Kidney glomerular epithelial cell (primary cell): ENCODE measurements at regions not wholly inside any gene's neighbourhood (a gene's known extent, or its start where the extent isn't known, plus 50 kb on each side); places are given as distances from the start of the nearest gene placed in this dataset.
"Not testable (repeated sequence)": the region's sequence is repeated elsewhere in the genome, so short reads cannot be mapped to it uniquely, and the experiment has no call there.

Experiments used
- DNase-seq: peaks from one replicate; lab custom pipeline; 2025; lab: John Stamatoyannopoulos, UW

DNA sequence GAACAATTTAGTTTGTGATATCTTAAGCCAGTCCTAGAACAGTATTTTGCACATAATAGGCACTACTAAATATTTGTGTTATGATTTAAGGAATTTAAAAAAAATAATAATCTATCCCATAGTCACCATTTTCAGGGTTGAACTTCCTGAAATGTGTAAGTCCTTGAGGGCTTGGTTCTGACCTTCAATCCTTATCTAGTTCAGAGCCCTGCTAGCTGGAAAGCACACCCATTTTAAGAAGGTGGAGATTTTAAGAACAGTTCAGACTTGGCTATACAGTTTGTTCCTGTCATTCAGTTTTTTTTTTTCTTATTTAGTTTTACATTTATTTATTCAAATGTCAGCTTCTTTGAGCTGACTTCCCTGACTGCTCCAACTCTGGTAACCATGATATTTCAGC is 183.4 kb upstream of the MAGI2 start:
- no peak for DNase-seq

DNA sequence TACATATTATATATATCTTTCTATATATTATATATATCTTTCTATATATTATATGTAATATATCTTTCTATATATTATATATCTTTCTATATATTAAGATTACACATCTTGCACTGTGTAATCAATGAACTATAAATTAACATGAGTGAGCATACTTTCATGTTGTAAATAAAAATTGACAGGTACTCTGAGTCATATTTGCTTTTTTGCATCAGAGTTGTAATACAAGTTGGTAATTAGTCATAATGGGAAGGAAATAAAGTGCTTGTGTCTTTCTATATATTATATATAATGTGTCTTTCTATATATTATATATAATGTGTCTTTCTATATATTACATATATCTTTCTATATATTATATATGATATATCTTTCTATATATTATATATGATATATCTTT is 172.5 kb upstream of the MAGI2 start:
- not testable (repeated sequence) for DNase-seq

DNA sequence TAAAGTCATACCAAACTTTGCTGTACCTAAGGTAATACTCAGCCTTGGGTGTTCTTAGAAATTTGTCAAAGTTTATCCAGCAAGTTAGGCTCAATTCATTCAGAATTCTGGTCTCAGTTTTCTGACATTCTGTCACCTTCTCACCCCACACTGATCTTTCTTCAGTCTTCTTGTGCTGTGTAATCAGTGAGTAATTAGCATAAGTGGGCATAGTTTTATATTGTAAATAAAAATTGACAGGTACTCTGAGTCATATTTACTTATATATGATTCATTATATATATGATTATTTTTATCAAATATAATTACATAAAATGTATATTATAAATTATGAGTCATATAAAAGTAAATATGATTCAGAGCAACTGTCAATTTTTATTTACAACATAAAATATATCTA is 170.9 kb upstream of the MAGI2 start:
- DNase-seq: no peak

DNA sequence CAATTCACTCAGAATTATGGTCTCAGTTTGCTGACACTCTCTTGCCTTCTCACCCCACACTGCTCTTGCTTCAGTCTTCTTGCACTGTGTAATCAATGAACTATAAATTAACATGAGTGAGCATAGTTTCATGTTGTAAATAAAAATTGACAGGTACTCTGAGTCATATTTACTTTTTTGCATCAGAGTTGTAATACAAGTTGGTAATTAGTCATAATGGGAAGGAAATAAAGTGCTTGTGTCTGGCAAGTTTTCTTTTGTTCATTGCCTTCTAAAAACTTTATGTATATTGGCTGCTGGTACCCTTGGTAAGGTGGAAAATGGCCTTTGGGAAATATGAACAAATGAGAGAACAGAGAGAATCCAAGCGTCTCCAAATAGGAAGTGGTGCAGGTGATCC is 169.3 kb upstream of the MAGI2 start:
- DNase-seq: no peak

DNA sequence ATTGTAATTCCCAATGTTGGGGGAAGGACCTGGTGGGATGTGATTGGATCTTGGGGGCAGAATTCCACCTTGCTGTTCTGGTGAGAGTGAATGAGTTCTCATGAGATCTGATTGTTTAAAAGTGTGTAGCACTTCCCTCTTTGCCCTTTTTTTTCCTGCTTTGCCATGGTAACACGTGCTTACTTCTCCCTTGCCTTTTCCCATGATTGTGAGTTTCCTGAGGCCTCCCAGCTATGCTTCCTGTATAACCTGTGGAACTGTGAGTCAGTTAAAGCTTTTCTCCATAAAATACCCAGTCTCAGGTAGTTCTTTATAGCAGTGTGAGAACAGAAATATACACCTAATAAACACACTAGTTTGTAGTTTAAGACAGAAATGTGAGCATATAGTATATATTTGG is 166.8 kb upstream of the MAGI2 start:
- DNase-seq: no peak

DNA sequence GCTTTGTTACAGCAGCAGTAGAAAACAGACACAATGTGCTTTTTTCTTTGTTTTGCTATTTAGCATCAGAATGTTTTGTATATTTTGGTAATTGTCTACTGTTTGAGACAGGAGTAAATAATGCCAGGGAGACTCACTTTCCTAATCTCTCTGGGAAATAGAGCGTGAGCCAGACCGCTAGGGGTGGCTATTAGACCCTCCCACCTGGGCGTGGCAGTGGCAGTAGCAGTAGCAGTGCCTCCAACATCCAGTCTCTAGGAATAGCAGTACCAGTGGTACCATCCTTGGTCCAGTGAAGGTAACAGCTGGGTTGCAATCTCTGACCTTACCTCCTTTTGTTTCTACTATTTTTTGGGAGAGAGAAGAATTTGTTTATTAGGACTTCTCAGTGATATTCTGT is 165.7 kb upstream of the MAGI2 start:
- DNase-seq: no peak

DNA sequence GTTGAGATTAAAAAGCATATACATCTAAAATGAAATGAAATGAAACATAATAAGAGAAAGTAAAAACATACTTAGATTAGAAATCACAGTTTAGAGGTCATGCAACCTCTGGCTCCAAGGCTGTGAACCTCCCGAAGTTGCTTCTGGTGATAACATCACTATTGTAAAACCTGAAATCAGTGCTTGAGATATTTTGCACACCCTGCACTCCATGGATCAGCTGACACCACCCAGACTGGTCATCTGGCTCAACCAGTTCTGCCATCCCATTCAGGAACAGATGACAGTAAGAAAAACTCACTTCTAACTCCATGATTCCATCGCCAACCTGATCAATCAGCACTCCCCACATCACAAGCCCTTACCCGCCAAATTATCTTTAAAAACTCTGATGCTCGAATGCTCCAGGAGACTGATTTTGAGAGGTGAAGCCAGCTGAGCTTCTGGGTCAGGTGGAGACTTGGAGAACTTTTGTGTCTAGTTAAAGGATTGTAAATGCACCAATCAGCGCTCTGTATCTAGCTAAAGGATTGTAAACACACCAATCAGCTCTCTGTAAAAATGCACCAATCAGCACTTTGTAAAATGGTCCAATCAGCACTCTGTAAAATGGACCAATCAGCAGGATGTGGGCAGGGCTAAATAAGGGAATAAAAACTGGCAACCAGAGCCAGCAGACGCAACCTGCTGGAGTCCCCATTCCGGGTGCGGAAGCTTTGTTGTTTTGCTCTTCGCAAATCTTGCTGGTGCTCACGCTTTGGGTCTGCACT is 162.6 kb upstream of the MAGI2 start:
- DNase-seq: no peak

DNA sequence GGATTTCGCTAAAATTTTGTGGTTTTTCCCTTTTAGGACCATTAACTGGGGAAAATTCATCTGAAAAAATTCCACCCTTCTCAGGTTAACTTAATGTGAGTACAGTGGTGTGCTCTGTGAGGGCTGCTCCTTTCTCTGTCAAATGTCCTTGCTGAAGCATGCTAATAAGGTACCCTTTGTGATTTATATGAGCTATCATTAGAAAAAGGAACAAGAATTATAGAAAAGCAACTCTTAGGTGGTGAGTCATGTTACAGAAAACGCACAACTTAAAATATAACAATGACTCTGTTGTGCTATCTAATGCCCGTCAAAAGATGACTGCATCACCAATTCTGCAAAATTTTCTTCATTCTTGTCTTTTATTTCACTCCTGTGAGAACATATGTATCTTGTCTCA is 162.0 kb upstream of the MAGI2 start:
- no peak for DNase-seq

DNA sequence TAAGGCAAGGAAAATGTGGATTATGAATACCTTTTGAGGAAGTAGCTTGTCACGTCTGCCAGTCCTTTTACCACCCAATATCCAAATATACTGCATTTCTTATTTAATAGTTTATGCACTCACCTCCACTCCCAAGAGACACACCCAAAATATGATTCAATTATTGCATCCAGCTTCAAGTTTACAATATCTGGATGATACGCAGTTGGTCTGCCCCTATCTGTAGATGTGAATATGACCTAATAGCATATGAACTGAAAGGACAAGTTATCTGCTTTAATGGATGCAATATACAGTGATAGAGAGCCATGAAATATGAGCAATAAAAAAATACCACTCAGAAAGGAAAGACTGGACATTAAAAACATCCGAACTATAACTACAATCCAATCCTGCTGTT is 159.4 kb upstream of the MAGI2 start:
- DNase-seq: no peak

DNA sequence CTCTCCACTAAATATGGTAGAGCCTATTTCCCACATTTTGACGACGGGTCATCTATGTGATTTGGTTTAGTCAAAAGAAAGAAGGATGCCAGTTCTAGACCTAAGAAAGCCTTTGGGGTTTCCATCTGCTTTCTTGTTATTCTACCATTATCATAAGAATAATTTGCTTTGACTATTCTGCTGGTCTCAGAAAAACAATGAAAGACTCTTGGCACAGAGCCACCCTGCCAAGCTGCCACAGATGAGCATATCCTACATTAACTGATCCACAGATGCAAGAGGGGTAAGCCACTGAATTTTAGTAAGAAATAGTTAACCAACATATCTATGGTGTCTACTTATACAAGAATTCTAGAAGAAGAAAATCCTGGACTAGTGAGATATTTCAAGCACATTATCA is 158.6 kb upstream of the MAGI2 start:
- DNase-seq: no peak

DNA sequence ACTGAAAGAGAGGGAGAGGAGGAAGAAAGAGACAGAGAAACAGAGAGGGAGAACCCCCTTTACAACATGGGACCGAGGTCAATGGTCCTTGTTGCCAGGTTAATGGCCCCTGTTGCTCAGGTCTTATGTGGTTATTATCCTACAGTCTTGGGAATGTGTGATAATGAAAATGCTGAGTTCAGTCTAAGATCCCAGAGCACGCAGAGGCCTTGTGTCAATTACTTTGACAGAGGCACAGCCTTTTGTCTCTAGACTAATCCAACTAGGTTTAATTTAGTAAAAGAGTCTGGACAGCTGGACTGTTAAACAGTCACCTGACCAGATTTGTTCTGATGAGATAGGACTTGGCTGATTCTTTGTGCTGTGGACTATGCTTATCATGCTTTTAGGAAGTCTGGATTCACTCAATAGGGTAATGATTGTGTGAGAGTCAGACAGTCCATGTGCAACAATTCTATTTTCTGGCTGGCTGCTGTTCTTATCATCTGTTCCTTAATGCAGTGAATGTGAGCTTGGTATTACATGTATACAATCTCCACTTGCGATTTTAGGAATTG is 157.4 kb upstream of the MAGI2 start:
- DNase-seq: no peak

DNA sequence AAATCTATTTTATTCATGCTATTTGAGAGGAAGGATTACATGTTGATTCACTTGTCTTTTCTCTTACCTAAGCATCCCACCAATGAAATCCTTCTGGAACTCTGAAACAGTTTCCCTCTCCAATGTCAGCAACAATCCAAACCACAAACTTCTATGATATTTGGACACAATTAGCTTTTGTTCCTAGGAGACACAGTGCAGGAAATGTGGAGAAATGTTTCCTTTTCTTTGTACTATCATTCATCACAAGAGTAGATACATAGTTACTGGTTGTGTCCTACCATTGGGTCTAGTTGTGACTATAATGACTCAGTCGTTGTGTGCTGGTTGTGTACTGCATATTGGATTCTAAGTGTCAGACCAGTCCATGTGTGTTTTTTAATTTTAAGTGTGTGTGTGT is 156.8 kb upstream of the MAGI2 start:
- peak; percentile 19 for DNase-seq

DNA sequence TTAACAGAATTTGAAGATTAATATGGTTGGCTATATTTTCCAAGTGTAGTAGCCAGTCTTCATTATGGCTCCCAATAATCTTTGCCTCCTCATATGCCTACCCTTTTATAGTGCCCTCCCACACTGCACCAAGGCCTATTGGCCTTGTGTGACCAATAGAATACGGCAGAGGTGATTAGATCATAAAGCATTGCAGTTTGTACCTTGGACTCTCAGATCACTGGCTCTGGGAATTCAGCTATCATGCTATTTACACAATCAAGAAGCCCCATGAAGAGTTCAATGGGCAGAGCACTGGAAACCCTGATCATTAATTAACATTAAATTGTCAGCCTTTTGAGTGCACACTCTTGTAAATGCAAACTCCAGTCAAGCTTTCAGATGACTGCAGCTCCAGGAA is 154.5 kb upstream of the MAGI2 start:
- no peak for DNase-seq

DNA sequence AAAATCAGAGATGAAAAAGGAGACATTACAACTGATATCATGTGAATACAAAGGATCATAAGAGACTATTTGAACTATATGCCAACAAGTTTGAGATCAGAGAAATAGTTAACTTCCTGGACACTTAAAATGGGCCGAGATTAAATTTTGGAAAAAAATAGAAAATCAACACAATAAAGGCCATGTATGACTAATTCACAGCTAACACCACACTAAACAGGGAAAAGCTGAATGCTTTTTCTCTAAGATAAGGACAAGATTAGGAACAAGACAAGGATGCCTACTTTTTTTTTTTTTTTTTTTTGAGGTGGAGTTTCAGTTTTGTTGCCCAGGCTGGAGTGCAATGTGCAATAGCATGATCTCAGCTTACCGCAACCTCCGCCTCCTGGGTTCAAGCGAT is 151.4 kb upstream of the MAGI2 start:
- no peak for DNase-seq

DNA sequence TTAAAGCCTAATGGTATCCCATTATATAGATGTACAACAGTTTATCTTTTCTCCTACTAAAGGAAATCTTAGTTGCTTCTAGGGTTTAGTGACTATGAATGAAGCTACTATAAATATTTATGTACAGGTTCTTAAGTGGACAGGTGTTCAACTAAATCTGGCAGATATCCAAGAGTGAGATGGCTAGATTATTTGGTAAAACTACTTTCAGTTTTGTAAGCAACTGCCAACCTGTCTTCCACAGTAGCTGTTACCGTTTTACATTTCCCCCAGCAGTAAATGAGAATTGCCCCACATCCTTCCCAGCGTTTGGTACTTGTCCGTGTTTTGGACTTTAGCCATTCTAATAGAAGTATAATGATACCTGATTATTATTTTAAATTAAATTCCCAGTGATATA is 144.9 kb upstream of the MAGI2 start:
- no peak for DNase-seq

DNA sequence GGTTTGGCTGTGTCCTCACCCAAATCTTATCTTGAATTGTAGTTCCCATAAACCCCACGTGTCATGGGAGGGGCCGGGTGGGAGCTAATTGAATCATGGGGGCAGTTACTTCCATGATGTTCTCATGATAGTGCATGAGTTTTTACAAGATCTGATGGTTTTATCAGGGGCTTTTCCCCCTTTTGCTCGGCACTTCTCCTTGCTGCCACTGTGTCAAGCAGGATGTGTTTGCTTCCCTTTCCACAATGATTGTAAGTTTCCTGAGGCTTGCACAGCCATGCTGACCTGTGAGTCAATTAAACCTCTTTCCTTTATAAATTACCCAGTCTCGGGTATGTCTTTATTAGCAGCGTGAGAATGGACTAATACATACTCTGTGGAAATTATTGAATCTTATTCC is 141.2 kb upstream of the MAGI2 start:
- DNase-seq: not testable (repeated sequence)

DNA sequence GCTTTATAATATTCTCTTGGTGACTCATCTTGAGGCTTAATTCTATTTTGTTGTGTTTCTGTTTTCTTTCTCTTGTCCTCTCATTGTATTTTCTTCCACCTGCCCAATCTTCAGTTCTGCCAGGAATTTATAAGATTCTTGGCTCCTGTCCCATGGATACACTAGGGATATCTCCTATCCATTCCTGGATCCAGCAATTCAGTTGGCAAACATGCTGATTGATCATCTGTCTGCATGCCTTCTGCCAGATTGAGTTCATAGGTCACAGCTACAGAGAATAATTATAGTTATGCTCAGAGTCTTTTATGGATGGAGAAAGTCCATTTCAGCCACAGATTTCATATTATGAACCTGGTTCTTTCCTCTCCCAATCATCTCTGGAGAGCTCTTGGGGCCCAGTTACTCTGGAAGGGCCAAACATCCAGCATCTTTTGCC is 140.4 kb upstream of the MAGI2 start:
- DNase-seq: peak; percentile 23

DNA sequence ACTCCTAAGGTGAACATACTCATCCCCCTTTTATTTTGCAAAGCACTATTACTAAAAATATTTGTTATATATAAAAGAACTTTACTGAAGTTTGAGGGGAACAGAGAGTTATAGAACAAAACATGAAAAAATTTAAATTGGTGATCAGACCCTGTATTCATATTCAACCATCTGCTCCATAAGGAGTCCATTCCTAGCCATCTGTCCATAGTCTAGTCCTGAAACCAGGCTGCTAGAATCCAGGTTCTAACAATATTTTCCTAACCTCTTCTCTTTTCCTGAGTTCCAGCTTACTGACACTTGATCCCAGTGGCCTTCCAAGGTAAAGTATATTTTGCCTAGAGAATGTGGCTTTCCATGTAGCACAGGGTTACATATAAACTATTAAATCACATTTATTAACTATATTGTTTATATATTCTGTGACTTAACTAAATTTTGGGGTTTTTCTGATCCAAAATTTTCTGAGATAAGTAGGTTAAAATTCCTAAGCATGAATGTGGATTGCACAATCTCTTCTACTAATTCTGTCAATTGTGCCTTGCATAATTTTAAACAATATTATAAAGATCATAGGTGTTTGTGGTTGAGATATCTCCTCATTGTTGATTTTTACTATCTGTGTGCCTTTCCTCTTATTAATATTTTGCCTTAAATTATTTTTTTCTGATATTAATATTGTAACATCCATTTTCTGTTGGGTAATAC is 137.6 kb upstream of the MAGI2 start:
- no peak for DNase-seq

DNA sequence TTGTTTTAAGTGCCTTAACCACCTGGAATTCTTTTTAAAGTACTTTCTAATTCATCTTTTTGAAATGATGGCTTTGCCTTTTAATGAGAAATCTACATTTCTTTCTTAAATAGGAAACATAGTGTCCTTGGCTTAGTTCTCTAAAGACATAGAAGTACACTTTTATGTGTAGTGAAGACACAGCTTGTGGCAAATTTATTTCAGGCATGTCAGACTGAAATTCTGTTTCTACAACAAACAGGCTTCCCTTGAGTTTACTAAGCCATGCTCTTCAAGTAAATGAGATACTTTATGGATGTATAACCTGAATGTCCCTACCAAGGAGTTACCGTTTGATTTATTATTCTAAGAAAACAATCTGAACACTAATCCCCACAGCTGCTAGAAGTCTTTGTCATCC is 136.9 kb upstream of the MAGI2 start:
- DNase-seq: no peak

DNA sequence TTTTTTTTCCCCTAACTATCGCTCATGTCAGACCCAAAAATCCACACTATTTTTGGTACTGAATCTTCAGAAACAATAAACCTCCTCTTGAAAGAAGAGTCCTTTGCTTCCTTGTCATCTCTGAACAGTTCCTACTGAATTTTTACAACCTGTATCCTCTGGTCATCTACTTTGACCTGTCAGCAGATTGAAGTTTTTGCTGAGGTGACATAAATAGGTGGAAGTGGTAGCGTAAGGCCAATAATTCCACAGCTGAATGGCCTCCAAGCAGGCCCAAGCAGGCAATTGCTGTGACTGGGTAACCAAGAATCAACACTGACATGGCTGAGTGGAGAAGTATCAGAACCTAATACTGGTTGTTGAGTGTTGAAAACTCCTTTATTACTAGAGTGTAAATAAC is 117.4 kb upstream of the MAGI2 start:
- DNase-seq: peak; percentile 31

DNA sequence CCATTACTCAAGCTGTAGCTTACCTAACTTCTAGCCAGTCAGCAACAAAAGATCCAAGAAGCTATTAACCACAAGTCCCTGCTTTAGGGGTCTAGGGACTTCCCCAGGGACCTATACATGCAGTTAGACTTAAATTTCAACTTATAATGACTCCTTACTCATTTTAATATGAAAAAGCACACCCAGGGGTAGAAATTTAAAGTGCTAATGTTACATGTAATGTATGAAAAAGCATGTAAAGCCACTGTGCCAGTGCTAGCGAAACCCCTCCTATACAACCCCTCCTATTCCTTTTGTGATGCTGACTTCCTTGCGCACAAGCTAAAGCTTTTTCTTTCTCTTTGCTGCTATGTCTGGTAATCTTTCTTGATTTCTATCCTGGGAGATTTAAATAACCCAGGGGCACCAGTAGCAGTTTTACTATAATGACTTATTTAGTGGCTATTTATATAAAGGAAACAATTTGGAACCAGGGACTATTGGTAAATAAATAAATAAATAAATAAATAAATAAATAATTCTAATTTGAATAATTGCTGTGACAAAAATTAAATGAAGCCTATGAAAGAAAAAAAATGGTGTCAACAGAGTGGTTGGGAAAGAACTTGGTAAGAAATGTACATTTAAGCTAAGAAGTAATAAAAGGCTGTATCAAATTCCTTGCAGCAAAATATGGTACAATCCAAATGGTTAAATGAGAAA is 110.5 kb upstream of the MAGI2 start:
- DNase-seq: no peak

DNA sequence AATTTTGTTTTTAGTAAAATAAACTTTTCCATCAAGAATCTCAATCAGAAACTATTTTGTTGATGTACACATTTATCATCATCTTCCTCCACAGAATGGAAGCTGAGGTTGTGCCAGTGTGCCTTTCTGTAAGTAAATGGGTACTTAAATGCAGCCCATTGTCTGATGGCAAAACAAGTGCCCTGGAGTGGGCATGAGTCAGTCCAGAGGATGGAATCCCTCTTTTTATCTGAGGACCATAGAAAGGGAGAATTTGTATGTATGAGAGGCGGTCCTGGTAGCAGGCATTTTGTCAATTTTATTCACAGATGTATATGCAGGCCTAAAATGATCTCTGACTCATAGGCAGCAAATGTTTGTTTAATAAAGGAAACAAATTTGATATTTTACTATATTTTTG is 102.1 kb upstream of the MAGI2 start:
- no peak for DNase-seq
